SH-SY5Y (cell line): ENCODE measurements at regions not wholly inside any gene's neighbourhood (a gene's known extent, or its start where the extent isn't known, plus 50 kb on each side); places are given as distances from the start of the nearest gene placed in this dataset.

Experiments
- GATA2 ChIP-seq: IDR thresholded peaks from 2 replicates; pipeline ENCODE4 v1.6.1; 2011; ENCODE audit warnings: mild to moderate bottlenecking, low read depth, low read length
- GATA3 ChIP-seq: IDR thresholded peaks from 2 replicates; pipeline ENCODE4 v1.6.1; 2011; ENCODE audit warnings: low read depth, mild to moderate bottlenecking, low read length, moderate library complexity

DNA sequence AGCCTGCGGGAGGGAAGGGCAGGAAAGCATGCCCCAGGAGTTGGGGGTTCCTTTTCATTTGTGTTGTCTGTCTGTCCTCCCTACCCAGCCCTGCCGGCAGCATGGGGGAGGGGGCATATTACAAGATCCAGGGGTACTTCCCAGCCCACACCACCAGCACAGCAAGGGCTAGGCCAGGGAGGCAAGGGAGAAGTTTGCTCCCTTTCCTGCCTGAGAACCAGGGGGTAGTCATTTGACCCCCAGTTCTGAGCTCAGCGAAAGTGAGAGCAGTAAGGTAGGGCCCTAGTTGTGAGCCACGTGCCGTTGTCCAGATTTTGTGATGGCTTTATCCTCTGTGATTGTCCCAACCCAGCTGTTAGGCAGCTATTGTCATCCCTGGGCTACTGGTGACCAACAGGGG lies 364.7 kb downstream of the BCL11B start:
- TF ChIP-seq GATA2, result no peak
- no peak for TF ChIP-seq GATA3
